ENCODE measurements at regions not wholly inside any gene's neighbourhood (a gene's known extent, or its start where the extent isn't known, plus 50 kb on each side); places are given as distances from the start of the nearest gene placed in this dataset.

- TF ChIP-seq POLR2A (IDR thresholded peaks at IDR 0.05; ENCODE audit: low read depth, low read length) (no peak), TAF1 (IDR thresholded peaks at IDR 0.05; ENCODE audit: low read depth, low read length) (no peak)
Measured at GRCh38 chr1:206417774-206418614, 52.3 kb upstream of the IKBKE start.
